Fibroblast of the aortic adventitia (primary cell): ENCODE measurements at regions not wholly inside any gene's neighbourhood (a gene's known extent, or its start where the extent isn't known, plus 50 kb on each side); places are given as distances from the start of the nearest gene placed in this dataset.

Experiments
- DNase-seq: peaks from one replicate; pipeline ENCODE4 v3.0.0-alpha.2; 2010; ENCODE audit warnings: low read depth
- H3K4me3 ChIP-seq: 2 replicates; pipeline ENCODE4 v1.5.1; 2011; ENCODE audit warnings: low read depth, mild to moderate bottlenecking, control low read depth, low read length, moderate library complexity
- TF ChIP-seq, protein P1 (sequence below): IDR thresholded peaks from 2 replicates; pipeline ENCODE4 v1.5.1; 2011; ENCODE audit warnings: mild to moderate bottlenecking, low read length, control low read depth, inconsistent platforms; ENCODE audit not compliant: insufficient read depth

DNA sequence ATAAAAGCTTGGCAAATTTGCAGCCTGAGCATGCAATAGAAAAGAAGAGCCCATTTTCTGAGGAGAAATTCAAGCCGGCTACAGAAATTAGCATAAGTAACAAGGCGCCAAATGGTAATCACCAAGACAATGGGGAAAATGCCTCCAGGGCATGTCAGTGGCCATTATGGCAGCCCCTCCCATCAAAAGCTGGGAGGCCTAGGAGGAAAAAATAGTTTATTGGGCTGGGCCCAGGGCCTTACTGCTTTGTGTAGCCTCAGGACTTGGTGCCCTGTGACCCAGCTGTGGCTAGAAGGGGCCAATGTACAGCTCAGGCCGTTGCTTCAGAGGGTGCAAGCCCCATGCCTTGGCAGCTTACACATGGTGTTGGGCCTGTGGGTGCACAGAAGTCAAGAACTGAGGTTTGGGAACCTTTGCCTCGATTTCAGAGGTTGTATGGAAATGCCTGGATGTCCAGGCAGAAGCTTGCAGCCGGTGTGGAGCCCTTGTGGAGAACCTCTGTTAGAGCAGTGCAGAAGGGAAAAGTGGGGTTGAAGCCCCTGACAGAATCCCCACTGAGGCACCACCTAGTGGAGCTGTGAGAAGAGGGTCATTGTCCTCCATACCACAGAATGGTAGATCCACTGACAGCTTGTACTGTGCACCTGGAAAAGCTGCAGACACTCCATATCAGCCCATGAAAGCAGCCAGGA, 328.5 kb upstream of the MAP3K7 start:
- TF ChIP-seq, protein P1, sequence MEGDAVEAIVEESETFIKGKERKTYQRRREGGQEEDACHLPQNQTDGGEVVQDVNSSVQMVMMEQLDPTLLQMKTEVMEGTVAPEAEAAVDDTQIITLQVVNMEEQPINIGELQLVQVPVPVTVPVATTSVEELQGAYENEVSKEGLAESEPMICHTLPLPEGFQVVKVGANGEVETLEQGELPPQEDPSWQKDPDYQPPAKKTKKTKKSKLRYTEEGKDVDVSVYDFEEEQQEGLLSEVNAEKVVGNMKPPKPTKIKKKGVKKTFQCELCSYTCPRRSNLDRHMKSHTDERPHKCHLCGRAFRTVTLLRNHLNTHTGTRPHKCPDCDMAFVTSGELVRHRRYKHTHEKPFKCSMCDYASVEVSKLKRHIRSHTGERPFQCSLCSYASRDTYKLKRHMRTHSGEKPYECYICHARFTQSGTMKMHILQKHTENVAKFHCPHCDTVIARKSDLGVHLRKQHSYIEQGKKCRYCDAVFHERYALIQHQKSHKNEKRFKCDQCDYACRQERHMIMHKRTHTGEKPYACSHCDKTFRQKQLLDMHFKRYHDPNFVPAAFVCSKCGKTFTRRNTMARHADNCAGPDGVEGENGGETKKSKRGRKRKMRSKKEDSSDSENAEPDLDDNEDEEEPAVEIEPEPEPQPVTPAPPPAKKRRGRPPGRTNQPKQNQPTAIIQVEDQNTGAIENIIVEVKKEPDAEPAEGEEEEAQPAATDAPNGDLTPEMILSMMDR = no peak
- DNase-seq = no peak
- no peak overlapping the region for H3K4me3 ChIP-seq

DNA sequence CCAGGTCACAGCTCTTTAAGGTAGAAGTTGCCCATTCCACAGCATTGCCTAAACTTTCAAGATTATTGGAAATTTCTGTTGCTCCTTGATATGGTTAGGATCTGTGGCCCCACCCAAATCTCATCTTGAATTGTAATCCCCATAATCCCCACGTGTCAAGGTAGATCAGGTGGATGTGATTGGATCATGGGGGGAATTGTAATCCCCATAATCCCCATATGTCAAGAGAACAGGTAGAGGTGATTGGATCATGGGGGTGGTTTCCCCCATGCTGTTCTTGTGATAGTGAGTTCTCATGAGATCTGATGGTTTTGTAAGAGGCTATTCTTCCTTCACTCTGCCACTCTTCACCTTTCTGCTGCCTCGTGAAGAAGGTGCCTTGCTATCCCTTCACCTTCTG, 327.4 kb upstream of the MAP3K7 start:
- no peak overlapping the region for H3K4me3 ChIP-seq
- TF ChIP-seq, protein P1 = no peak
- no peak for DNase-seq

DNA sequence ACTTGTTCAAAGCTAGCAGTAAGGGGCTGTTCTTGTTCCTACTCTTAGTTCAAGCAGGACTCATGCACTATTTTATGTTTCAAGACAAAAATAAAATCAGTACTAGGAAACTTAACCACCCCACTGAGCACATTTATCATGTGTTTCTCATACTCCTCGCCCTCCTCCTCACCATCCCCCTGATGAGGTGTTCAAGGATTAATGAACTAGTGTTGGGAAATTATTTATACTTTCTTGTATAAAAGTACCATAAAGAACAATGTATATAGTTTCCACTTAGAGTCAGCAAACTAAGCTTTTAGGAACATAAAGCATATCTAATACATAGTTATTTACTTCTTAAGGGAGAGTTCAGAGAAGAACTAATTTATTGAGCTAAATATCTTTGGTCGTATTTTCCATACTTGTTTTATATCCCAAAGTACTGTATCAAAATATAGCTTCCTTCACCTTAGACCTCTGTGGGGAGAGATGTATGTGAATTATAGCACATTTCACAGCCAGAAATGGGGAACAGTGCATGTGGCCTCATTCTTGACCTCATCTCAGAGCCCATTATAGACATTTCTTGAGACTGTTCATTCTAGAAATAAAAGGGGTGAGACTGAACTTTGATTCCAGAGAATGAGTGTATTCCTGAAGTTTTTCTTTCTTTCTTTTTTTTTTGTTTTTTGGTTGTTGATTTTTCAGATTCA, 326.5 kb upstream of the MAP3K7 start:
- DNase-seq = no peak
- H3K4me3 ChIP-seq = no peak overlapping the region
- TF ChIP-seq, protein P1 = no peak

DNA sequence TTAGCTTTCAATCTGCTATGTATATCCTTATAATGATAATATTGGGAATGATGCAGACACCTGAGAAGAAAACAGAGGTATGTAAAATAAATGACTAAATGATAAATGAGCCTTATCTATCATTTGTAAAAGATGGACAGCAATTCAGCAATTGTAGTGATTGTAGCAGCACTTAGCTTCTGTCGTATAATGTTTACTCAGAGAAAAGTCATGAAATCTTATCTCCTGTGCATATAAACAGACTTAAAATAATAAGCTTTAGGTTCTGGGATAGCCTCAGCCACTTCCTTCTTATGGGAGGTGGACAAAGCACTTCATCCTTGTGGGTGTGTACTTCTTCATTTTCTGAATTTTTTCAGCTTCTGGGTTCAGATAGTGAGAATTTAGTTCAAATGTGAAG, 324.8 kb upstream of the MAP3K7 start:
- TF ChIP-seq, protein P1 = no peak
- H3K4me3 ChIP-seq = no peak overlapping the region

GRCh38 chr6:90910893-90911292, 324.0 kb upstream of the MAP3K7 start:
- no peak for DNase-seq
- no peak overlapping the region for H3K4me3 ChIP-seq
- TF ChIP-seq, protein P1 = no peak

More for the DNA sequence above, 324.8 kb upstream of the MAP3K7 start:
- DNase-seq = no peak

GRCh38 chr6:90907931-90908655, 321.2 kb upstream of the MAP3K7 start:
- no peak for DNase-seq
- TF ChIP-seq, protein P1 = no peak
- H3K4me3 ChIP-seq = no peak overlapping the region
